Panc1 (cell line): ENCODE measurements at regions not wholly inside any gene's neighbourhood (a gene's known extent, or its start where the extent isn't known, plus 50 kb on each side); places are given as distances from the start of the nearest gene placed in this dataset.

Experiments used
- CTCF ChIP-seq: fragments of 450-650 bp; IDR thresholded peaks from 2 replicates; pipeline ENCODE4 v1.5.1; 2017; ENCODE audit warnings: mild to moderate bottlenecking
- POLR2AphosphoS5 ChIP-seq: IDR thresholded peaks from 2 replicates; pipeline ENCODE4 v1.6.1; 2012; ENCODE audit warnings: mild to moderate bottlenecking, low read depth, low read length, moderate library complexity
- REST ChIP-seq, 2 experiments: IDR thresholded peaks; 2 replicates each; pipeline ENCODE4 v1.6.1; 2011 to 2012; ENCODE audit warnings: low read depth in 2 of 2, control low read depth in 1 of 2, low read length in 1 of 2, mild to moderate bottlenecking in 1 of 2, moderate library complexity in 1 of 2; ENCODE audit not compliant: insufficient read depth in 1 of 2
- SIN3A ChIP-seq: IDR thresholded peaks from 2 replicates; pipeline ENCODE4 v1.6.1; 2012; ENCODE audit warnings: low read depth, mild to moderate bottlenecking, low read length, moderate library complexity, borderline replicate concordance; ENCODE audit not compliant: insufficient read depth
- TCF7L2 ChIP-seq: IDR thresholded peaks from 2 replicates; pipeline ENCODE4 v1.6.1; 2011; ENCODE audit warnings: mild to moderate bottlenecking, low read depth, low read length, inconsistent platforms

- TF ChIP-seq CTCF: no peak
- no peak for TF ChIP-seq POLR2AphosphoS5
- no peak for TF ChIP-seq TCF7L2
- TF ChIP-seq REST (IDR thresholded peaks at IDR 0.05; ENCODE audit: insufficient read depth in 1 of 2, low read depth in 2 of 2, low read length in 1 of 2): no peak
- no peak for TF ChIP-seq SIN3A
Measured at GRCh38 chr10:78691301-78692030, 377.3 kb upstream of the ZMIZ1 start.
